Activated CD4-positive, alpha-beta T cell treated with anti-CD3 and anti-CD28 coated beads for 4 hours (primary cell): ENCODE measurements at regions not wholly inside any gene's neighbourhood (a gene's known extent, or its start where the extent isn't known, plus 50 kb on each side); places are given as distances from the start of the nearest gene placed in this dataset.

Source experiments
- DNase-seq, 2 donors: peaks; one replicate each; pipeline ENCODE4 v3.0.0-alpha.2; 2020

GRCh38 chr17:56648321-56648720 is 54.8 kb downstream of the NOG start:
- no peak for DNase-seq

DNA sequence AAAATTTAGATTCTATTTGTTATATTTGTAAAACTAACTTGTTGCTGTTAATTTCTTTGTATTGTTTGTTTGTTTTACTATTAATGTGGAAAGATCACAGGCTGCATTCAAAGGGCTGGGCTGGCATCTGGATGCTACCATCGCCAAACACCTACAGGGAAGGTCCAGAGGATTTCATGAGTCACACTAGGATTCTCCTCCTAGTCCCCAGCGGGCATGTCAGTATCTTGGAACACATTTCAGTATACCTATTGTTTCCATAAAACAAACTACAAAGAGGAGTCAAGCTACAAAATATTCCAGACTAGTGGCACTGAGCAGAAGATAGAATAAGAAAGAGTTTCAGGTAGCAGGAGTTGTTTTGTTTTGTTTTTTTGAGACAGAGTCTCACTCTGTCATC is 55.3 kb downstream of the NOG start:
- DNase-seq, result no peak

DNA sequence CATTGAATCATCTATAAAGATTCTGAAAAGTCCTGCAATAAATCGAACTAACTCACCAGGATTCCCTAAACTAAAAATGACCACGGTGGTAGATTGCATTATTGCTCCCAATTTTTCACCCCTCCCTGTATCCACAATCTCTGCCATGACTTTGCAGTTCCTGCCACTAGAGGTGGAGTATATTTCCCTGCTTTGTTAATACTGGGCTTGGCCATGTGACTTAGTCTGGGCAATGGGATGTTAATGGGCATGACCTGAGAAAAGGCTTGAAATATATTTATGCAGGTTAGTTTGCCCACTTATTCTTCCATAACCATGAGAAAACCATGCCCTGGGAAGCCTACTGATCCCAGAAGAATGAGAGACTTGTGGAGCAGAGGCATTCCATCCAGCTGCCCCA is 59.1 kb downstream of the NOG start:
- DNase-seq, result no peak

- DNase-seq, result peak; percentile 58 to 65
Measured at GRCh38 chr17:56653877-56654276, 60.4 kb downstream of the NOG start.

DNA sequence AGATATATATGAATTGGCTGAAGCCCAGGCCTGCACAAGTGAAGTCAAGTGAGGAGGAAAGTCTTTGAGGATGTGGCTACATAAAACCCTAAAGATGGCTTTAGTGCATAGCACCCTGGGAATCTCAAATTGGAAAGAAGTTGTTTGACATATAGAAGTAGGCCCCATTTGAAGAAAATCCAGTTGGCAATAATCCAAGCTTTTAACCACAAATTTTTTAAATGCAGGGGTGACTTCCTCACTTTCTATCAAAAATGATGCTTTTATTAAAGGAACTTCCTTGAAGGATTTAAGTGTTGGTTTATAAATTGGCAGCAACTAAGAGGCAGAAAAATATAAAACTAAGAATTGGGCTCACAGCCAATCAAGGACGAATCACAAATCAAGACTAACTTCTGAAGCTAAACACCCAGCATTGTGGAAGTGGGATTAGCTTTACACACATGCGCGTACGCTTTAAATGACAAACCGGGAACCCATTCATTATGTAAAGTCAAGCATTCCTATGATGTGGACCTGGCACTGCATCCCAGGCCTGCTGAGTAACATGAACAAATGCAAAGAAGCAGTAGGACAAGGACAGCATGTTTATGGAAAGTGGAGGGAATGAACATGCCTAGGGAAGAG is 63.3 kb downstream of the NOG start:
- DNase-seq, result no peak

DNA sequence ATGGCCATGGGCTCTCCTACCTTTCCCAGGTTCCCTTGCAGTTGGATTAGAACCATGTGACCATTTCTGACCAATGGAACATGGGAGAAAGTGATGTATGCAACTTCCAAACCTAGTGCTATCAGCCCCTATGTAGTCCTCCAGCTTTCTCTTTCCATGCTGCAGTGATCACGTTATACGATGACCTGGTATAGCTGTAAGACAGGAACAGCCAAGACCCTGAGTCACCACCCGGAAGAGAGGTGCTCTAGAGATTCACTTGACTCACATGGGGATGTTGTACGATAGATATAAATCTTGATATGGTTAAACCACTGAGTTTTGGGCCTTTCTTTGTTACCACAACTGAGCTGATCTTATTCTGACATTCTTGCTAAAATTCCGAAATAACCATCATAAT is 65.1 kb downstream of the NOG start:
- DNase-seq, result no peak

- DNase-seq, result no peak
Measured at GRCh38 chr17:56659622-56660021, 66.1 kb downstream of the NOG start.

- no peak for DNase-seq
Measured at GRCh38 chr17:56661906-56662305, 68.4 kb downstream of the NOG start.

DNA sequence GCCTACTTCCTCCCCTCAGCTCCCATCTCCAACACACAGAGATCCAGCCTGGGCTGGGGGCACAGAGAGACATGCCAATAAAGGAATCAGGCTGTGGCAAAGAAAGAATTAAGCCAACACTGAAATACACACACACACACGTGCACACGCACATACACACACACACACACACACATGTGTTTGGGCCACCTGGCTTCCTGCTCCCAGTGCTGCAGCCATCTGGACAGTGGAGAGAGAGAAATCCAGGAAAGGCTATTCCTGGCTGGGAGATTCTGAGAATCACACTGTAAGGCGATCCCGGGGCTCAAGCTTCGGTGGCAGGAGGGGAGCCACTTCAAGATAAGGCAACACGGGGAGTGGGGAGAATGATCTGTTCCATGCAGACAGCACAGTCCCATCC is 72.4 kb downstream of the NOG start:
- no peak for DNase-seq

- DNase-seq, result no peak
Measured at GRCh38 chr17:56667925-56668458, 74.5 kb downstream of the NOG start.

- DNase-seq, result no peak
Measured at GRCh38 chr17:56672195-56672594, 78.7 kb downstream of the NOG start.

GRCh38 chr17:56674401-56674925 is 81.0 kb downstream of the NOG start:
- no peak for DNase-seq

DNA sequence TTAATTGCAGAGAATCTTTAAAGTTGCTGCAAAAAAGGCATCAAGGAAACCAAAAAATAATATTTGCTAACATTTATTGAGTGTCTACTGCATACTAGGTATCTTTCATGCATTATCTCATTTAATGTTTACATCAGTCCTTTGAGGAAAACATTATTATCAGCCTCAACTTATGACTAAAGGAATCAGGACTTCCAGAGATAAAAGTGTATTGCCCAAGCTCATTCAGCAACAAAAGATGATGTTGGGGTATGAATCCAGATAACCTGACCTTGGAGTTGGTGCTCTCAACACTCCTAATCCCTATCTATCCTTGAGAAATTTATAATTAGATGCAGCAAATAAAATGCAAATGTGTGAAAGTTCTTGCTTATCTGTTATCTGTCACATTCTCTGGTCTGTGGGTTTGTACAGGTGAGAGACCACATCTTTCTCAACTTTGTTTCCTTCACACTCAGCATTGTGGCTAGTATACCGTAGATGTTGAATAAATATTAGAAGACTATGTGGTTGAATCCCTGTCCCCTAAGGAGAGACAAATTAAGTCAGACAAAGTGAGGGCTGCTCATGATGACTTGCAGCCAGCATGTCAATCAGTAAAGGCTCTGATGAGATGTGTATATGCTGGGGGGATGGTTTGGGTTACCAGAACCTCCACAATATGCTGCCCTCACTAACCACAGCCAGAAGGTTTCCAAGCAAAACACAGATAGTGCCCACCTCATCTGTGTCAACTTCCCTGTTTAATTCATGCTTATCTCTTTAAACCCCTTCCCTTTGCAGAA is 82.6 kb downstream of the NOG start:
- no peak for DNase-seq

GRCh38 chr17:56676810-56677209 is 83.3 kb downstream of the NOG start:
- no peak for DNase-seq

DNA sequence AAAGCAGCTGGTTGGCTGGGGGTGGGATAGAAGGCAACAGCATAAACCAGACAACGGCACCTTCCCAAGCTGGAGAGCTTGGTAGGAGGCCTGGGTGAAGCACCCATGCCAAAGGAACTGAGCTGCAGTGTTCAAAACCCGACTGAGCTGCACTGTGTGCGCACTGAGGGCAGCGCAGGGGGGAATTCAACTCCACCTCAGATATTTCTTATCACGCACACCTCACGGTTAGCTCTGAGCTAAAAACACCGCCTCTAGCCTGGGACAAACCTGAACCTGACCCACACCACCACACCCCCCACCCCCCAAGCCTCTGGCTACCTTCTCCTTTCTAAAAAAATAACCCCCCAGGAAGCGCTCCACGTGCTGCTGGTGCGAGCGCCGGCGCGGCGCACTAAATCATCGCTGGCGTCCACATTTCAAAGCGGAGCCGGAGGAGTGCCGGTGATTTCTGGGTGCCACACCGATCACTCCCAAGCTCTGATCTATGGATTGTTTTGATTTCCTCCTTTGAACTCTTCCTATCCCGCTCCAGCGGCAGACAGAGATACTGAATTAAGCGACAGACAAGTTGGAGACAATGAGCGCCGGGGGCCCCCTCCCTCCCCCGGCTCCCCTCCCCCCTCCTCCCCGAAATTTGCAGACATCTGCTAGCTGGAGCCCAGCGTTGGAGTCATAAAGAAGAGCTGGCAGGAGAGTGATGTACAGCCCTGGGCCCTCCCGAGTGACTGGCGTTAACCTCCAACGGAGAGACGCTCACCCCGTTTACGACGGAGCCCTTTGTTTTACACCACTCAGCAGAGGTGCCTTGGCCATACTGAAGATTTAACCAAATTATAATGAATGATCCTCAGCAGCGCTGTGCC is 85.0 kb downstream of the NOG start:
- DNase-seq, result no peak

DNA sequence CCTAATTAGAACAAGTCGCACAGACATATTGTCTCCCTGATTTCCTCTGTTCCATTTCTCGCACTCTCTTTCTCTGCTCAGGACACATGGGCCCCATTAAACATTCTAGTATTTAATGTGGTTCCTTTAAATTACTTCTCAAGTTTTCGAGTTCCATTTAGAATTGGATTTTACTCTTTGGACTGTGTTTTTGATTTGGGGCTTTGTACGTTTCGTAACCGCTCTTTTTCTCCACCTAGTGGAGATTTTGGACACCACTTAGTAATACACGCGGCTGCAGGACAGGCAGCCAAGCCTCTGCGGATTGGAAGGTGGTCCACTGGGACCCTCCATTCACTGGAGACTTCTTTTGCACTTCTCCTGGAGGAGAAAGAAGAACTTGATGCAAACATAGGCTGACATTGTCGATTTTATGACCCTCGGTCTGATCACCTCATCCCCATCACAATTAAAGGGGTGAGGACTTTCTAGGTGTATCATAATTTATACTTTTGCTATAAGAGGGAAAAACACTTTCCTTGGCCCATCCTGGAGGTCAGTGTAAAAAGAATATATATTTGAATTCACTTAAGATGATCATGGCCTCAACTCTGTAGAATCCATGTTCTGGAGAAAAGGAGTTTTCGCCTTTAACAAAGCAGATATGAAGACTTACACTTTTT is 85.7 kb downstream of the NOG start:
- no peak for DNase-seq

- DNase-seq, result no peak
Measured at GRCh38 chr17:56679777-56680422, 86.4 kb downstream of the NOG start.

- DNase-seq, result no peak
Measured at GRCh38 chr17:56680676-56681075, 87.2 kb downstream of the NOG start.

DNA sequence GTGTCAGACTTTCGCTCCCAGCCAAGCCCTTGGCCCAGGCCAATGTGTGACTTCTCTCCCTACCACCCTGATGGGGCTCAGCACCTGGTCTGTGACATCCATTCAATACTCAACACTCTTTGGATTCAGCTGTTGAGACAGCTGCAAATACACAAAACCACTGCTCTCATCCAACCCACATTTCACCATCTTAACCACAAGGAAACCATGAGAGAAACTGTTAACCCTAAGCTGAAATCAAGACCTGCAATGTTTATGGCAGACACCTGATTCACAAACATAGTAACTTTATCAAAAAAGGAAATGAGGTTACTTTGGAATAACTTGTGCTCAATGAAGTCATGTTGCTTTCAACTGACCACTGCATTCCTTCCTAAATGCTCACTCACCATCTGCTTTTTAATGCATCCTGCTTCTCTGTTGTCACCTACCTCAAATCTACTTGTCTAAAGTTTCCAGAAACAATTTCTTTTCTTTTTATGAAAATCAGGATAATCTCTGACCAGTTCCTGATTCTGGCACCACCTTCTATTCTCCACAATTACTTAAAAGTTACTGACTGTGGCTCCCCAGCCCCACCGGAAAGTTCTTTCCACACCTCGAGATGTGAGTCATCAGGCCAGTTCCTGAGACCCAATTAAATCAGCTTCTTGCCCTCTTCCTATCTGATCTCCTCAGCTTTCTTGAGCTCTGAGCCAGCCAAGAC is 88.2 kb downstream of the NOG start:
- no peak for DNase-seq

GRCh38 chr17:56688151-56688550 is 94.7 kb downstream of the NOG start:
- no peak for DNase-seq
